ENCODE measurements at regions not wholly inside any gene's neighbourhood (a gene's known extent, or its start where the extent isn't known, plus 50 kb on each side); places are given as distances from the start of the nearest gene placed in this dataset.

DNA sequence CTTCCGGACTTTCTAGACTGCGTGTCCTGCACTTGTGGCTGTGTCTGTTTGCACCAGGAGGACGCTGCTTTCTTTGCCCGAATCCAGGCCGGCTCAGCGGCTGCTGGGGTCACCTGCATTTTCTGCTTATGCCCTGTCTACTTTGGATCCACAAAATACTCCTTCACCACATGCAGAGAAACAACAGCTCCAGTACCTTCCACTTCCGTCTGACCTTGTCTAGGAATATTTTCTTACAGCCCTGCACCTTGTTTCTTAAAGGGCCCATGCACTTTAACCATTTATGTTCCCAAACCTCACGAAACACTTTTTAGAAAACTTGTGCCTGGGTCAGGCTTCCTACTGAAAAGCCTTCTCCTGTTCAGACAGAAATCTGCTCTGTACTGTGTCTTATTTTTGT lies 129.4 kb upstream of the NCK2 start:
- Histone ChIP-seq H3K4me1 (ENCODE audit: control insufficient read depth, insufficient read depth, low read length, poor library complexity, severe bottlenecking) (no peaks in the 10 kb centered on the region), H3K27me3 (ENCODE audit: control insufficient read depth, insufficient read depth, low read length) (no peaks in the 10 kb centered on the region), H3K36me3 (ENCODE audit: control insufficient read depth, insufficient read depth, low read length) (no peaks in the 10 kb centered on the region), H3K9me3 (ENCODE audit: control insufficient read depth in 2 of 2, low read length in 2 of 2) (no peaks in the 10 kb centered on the region), H3K27ac (ENCODE audit: insufficient read depth, low read length, poor library complexity, severe bottlenecking) (no peak overlapping the region), H3K4me3 (ENCODE audit: low read depth, low read length) (no peak overlapping the region)
- Mint-ChIP-seq H3K27me3 (peaks cover 10% of the 10 kb centered on the region), H3K4me1 (peaks cover 0 to 6% (median 4%) of the 10 kb centered on the region in 4 donors), H3K4me3 (no peak overlapping the region), H3K27ac (no peak overlapping the region), H3K36me3 (no peaks in the 10 kb centered on the region), H3K9me3 (peaks cover 0 to 1% (median 0%) of the 10 kb centered on the region in 7 donors)
- ATAC-seq (ENCODE audit: low read depth in 2 of 2) (no peak), DNase-seq (no peak)

GRCh38 chr2:105611811-105612424 lies 132.8 kb upstream of the NCK2 start:
- Mint-ChIP-seq H3K27me3 (peaks cover 6% of the 10 kb centered on the region), H3K27ac (no peak overlapping the region), H3K4me1 (no peaks in the 10 kb centered on the region), H3K9me3 (peaks cover 0 to 1% (median 0%) of the 10 kb centered on the region in 7 donors), H3K4me3 (no peak overlapping the region), H3K36me3 (no peaks in the 10 kb centered on the region)
- Histone ChIP-seq H3K27ac (ENCODE audit: insufficient read depth, low read length, poor library complexity, severe bottlenecking) (no peak overlapping the region), H3K9me3 (ENCODE audit: control insufficient read depth in 2 of 2, low read length in 2 of 2) (no peaks in the 10 kb centered on the region), H3K27me3 (ENCODE audit: control insufficient read depth, insufficient read depth, low read length) (no peaks in the 10 kb centered on the region), H3K4me1 (ENCODE audit: control insufficient read depth, insufficient read depth, low read length, poor library complexity, severe bottlenecking) (no peaks in the 10 kb centered on the region), H3K4me3 (ENCODE audit: low read depth, low read length) (no peak overlapping the region), H3K36me3 (ENCODE audit: control insufficient read depth, insufficient read depth, low read length) (no peaks in the 10 kb centered on the region)
- ATAC-seq (ENCODE audit: low read depth in 2 of 2) (no peak), DNase-seq (no peak)

DNA sequence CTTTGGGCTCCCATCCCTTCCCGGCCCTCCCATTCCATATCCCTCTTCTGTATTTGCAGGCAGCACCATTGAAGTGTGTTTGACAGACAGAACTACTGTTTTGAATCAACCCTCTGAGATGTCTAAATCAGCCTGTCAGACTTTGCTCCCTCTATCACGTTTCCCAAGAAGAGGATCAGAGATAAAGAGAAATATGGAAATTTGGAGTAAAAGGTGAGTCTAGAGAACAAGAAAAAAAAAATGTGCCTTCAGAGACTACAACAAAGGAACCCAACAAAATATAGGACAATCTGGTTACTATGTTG lies 133.4 kb upstream of the NCK2 start:
- no peaks in the 10 kb centered on the region for H3K27me3 ChIP-seq (ENCODE audit: control insufficient read depth, insufficient read depth, low read length)
- Mint-ChIP-seq H3K9me3 (peaks cover 0 to 1% (median 0%) of the 10 kb centered on the region in 7 donors), H3K36me3 (no peaks in the 10 kb centered on the region), H3K4me3 (no peak overlapping the region), H3K27me3 (peaks cover 6% of the 10 kb centered on the region), H3K4me1 (no peaks in the 10 kb centered on the region), H3K27ac (no peak overlapping the region)
- no peak for DNase-seq
- H3K9me3 ChIP-seq (ENCODE audit: control insufficient read depth in 2 of 2, low read length in 2 of 2) = no peaks in the 10 kb centered on the region
- H3K36me3 ChIP-seq (ENCODE audit: control insufficient read depth, insufficient read depth, low read length) = no peaks in the 10 kb centered on the region
- no peaks in the 10 kb centered on the region for H3K4me1 ChIP-seq (ENCODE audit: control insufficient read depth, insufficient read depth, low read length, poor library complexity, severe bottlenecking)
- no peak overlapping the region for H3K27ac ChIP-seq (ENCODE audit: insufficient read depth, low read length, poor library complexity, severe bottlenecking)
- no peak overlapping the region for H3K4me3 ChIP-seq (ENCODE audit: low read depth, low read length)
- ATAC-seq (ENCODE audit: low read depth in 2 of 2) = no peak

- H3K27me3 Mint-ChIP-seq = peaks cover 6% of the 10 kb centered on the region
- H3K4me3 Mint-ChIP-seq = no peak overlapping the region
- Histone ChIP-seq H3K4me1 (ENCODE audit: control insufficient read depth, insufficient read depth, low read length, poor library complexity, severe bottlenecking) (no peaks in the 10 kb centered on the region), H3K36me3 (ENCODE audit: control insufficient read depth, insufficient read depth, low read length) (no peaks in the 10 kb centered on the region), H3K9me3 (ENCODE audit: control insufficient read depth in 2 of 2, low read length in 2 of 2) (no peaks in the 10 kb centered on the region), H3K4me3 (ENCODE audit: low read depth, low read length) (no peak overlapping the region), H3K27ac (ENCODE audit: insufficient read depth, low read length, poor library complexity, severe bottlenecking) (no peak overlapping the region), H3K27me3 (ENCODE audit: control insufficient read depth, insufficient read depth, low read length) (no peaks in the 10 kb centered on the region)
- H3K36me3 Mint-ChIP-seq = no peaks in the 10 kb centered on the region
- DNase-seq (no peak), ATAC-seq (ENCODE audit: low read depth in 2 of 2) (no peak)
- no peaks in the 10 kb centered on the region for H3K4me1 Mint-ChIP-seq
- peaks cover 0 to 1% (median 0%) of the 10 kb centered on the region in 7 donors for H3K9me3 Mint-ChIP-seq
- H3K27ac Mint-ChIP-seq = peak overlapping the region in 1 of 3 donors; percentile 47
These were observed 134.0 kb upstream of the NCK2 start for GRCh38 chr2:105610576-105611332.

DNA sequence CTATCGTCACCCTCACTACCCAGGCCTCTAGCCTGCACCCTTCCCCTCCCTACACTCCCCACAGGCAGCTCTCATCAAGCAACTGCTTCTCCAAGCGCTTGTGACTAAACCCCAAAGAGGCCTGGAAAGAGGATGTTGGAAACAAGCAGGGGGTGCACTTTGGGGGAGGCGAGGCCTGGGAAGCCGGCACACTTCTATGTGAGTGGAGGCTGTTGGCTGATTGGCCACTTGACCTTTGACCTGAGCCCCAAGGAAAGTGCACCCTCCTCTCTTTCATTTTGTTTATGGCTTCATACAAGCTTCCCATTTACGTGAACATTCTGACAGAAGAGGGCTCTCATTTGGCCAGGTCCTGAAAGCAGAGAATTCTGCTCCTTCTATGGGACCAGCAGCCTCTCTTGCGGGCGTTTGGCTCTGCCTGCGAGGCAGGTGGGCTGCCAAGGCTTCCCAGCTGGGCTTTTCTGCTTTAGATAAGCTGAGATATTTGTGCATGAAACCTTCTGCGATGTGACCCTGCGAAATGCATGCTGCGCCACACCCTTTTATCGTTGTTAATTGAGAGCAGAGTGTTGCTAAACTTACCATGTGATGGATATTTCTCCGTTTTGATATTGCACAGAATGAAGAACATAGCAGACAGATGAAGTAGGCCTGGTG lies 134.8 kb upstream of the NCK2 start:
- Histone ChIP-seq H3K9me3 (ENCODE audit: control insufficient read depth in 2 of 2, low read length in 2 of 2) (no peaks in the 10 kb centered on the region), H3K4me1 (ENCODE audit: control insufficient read depth, insufficient read depth, low read length, poor library complexity, severe bottlenecking) (no peaks in the 10 kb centered on the region), H3K27ac (ENCODE audit: insufficient read depth, low read length, poor library complexity, severe bottlenecking) (no peak overlapping the region), H3K4me3 (ENCODE audit: low read depth, low read length) (no peak overlapping the region), H3K36me3 (ENCODE audit: control insufficient read depth, insufficient read depth, low read length) (no peaks in the 10 kb centered on the region), H3K27me3 (ENCODE audit: control insufficient read depth, insufficient read depth, low read length) (no peaks in the 10 kb centered on the region)
- no peak for DNase-seq
- no peak for ATAC-seq (ENCODE audit: low read depth in 2 of 2)
- Mint-ChIP-seq H3K9me3 (peaks cover 0 to 1% (median 0%) of the 10 kb centered on the region in 7 donors), H3K27me3 (peaks cover 12% of the 10 kb centered on the region), H3K4me3 (no peak overlapping the region), H3K27ac (peak overlapping the region in 1 of 3 donors; percentile 47), H3K36me3 (no peaks in the 10 kb centered on the region), H3K4me1 (no peaks in the 10 kb centered on the region)

DNA sequence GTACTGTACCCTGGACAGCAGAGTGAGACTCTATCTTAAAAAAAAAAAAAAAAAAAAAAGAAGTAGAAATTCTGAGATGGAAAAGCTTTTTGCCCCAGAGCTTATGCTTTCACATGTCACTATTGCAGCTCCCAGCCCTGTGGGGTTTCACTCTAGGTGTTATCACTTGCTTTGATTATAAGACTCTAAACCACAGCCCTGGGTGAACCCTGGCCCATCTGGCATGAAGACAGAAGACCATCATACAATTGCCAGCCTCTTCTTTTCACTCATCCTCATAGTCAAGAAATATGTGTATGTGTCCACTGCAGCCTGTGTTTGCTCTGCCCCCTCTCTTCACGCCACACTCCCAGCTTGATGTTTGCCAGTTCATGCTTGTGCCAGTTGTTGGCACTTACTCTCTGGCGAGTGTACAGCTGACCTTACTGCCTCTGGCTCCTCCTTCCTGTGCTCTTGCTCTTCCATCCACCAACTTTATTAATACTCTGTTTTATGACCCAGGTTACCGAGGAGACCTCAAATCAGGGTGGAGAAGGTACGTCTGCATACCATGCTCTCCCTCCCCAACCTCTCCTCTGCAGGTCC lies 136.7 kb upstream of the NCK2 start:
- Histone ChIP-seq H3K27me3 (ENCODE audit: control insufficient read depth, insufficient read depth, low read length) (no peaks in the 10 kb centered on the region), H3K4me1 (ENCODE audit: control insufficient read depth, insufficient read depth, low read length, poor library complexity, severe bottlenecking) (no peaks in the 10 kb centered on the region), H3K36me3 (ENCODE audit: control insufficient read depth, insufficient read depth, low read length) (no peaks in the 10 kb centered on the region), H3K9me3 (ENCODE audit: control insufficient read depth in 2 of 2, low read length in 2 of 2) (no peaks in the 10 kb centered on the region), H3K27ac (ENCODE audit: insufficient read depth, low read length, poor library complexity, severe bottlenecking) (no peak overlapping the region), H3K4me3 (ENCODE audit: low read depth, low read length) (no peak overlapping the region)
- no peak overlapping the region for H3K4me3 Mint-ChIP-seq
- ATAC-seq (ENCODE audit: low read depth in 2 of 2) (no peak), DNase-seq (no peak)
- H3K27me3 Mint-ChIP-seq = peaks cover 19% of the 10 kb centered on the region
- H3K27ac Mint-ChIP-seq = no peak overlapping the region
- H3K36me3 Mint-ChIP-seq = no peaks in the 10 kb centered on the region
- H3K9me3 Mint-ChIP-seq = no peaks in the 10 kb centered on the region
- H3K4me1 Mint-ChIP-seq = no peaks in the 10 kb centered on the region

DNA sequence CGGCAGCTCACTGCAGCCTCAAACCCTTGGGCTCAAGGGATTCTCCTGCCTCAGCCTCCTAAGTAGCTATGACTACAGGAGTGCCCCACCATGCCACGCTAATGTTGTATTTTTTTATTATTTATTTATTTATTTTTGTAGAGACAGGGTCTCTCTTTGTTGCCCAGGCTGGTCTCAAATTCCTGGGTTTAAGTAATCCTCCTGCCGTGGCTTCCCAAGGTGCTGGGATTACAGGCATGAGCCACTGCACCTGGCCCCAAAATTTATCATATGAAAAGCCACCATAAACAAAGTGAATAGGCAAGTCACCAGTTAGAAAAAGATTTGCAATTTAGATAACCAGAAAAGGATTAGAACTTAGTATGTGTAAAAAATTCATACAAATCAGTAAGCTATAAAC lies 138.6 kb upstream of the NCK2 start:
- Histone ChIP-seq H3K4me3 (ENCODE audit: low read depth, low read length) (no peak overlapping the region), H3K27me3 (ENCODE audit: control insufficient read depth, insufficient read depth, low read length) (no peaks in the 10 kb centered on the region), H3K36me3 (ENCODE audit: control insufficient read depth, insufficient read depth, low read length) (no peaks in the 10 kb centered on the region), H3K9me3 (ENCODE audit: control insufficient read depth in 2 of 2, low read length in 2 of 2) (no peaks in the 10 kb centered on the region), H3K27ac (ENCODE audit: insufficient read depth, low read length, poor library complexity, severe bottlenecking) (no peak overlapping the region), H3K4me1 (ENCODE audit: control insufficient read depth, insufficient read depth, low read length, poor library complexity, severe bottlenecking) (no peaks in the 10 kb centered on the region)
- no peak overlapping the region for H3K27ac Mint-ChIP-seq
- DNase-seq = no peak
- no peak overlapping the region for H3K4me3 Mint-ChIP-seq
- ATAC-seq (ENCODE audit: low read depth in 2 of 2) = no peak
- H3K36me3 Mint-ChIP-seq = no peaks in the 10 kb centered on the region
- peaks cover 31% of the 10 kb centered on the region for H3K27me3 Mint-ChIP-seq
- no peaks in the 10 kb centered on the region for H3K9me3 Mint-ChIP-seq
- H3K4me1 Mint-ChIP-seq = no peaks in the 10 kb centered on the region
